PC-3 (cell line): ENCODE measurements at regions not wholly inside any gene's neighbourhood (a gene's known extent, or its start where the extent isn't known, plus 50 kb on each side); places are given as distances from the start of the nearest gene placed in this dataset.

Source experiments
- ATAC-seq: fragments of 200-7000 bp; cut with Tn5 transposase; 2 replicates; pipeline ENCODE4 v1.9.1; 2020; ENCODE audit warnings: mild to moderate bottlenecking, moderate library complexity
- BruUV-seq: library from RNA; stranded (reverse); fragments of 400-500 nt; replicated peaks from 2 replicates; lab custom pipeline; 2021; lab: Mats Ljungman, UMichigan
- CTCF ChIA-PET: fragments of 300-600 bp; sonication (Branson Sonifier 250); formaldehyde crosslinking; loops from one replicate; lab custom pipeline; 2022; ENCODE audit warnings: antibody characterized with exemption; lab: Charles Lee
- POLR2A ChIA-PET: fragments of 300-600 bp; sonication (Branson Sonifier 250); formaldehyde crosslinking; loops from one replicate; lab custom pipeline; 2022; ENCODE audit warnings: antibody characterized with exemption; ENCODE audit not compliant: unreplicated experiment; lab: Charles Lee
- DNase-seq: peaks from one replicate; pipeline ENCODE4 v3.0.0-alpha.2; 2015
- H2AFZ ChIP-seq: fragments of 300-600 bp; sonication (generic); 2 replicates; pipeline ENCODE4 v1.6.0; 2016; ENCODE audit warnings: antibody characterized with exemption, low read length
- H3F3A ChIP-seq: fragments of 300-600 bp; sonication (generic); one replicate; pipeline ENCODE4 v1.6.0; 2017; ENCODE audit warnings: antibody characterized with exemption, low read length, control low read depth, mild to moderate bottlenecking; ENCODE audit not compliant: unreplicated experiment
- H3K27ac ChIP-seq: fragments of 300-600 bp; sonication (generic); 2 replicates; pipeline ENCODE4 v1.5.1; 2016; ENCODE audit warnings: mild to moderate bottlenecking, low read length
- H3K27me3 ChIP-seq: fragments of 300-600 bp; sonication (generic); 2 replicates; pipeline ENCODE4 v1.6.1; 2016; ENCODE audit warnings: low read length, mixed read lengths
- H3K36me3 ChIP-seq: fragments of 300-600 bp; sonication (generic); 2 replicates; pipeline ENCODE4 v1.6.1; 2016; ENCODE audit warnings: low read depth, mixed run types, low read length, mixed read lengths
- H3K4me1 ChIP-seq: fragments of 300-600 bp; sonication (generic); 2 replicates; pipeline ENCODE4 v1.5.1; 2016; ENCODE audit warnings: low read length; ENCODE audit not compliant: insufficient read depth
- H3K4me2 ChIP-seq: fragments of 300-600 bp; sonication (generic); 2 replicates; pipeline ENCODE4 v1.6.0; 2016; ENCODE audit warnings: low read length
- H3K4me3 ChIP-seq: fragments of 300-600 bp; sonication (generic); 2 replicates; pipeline ENCODE4 v1.5.1; 2016; ENCODE audit warnings: mild to moderate bottlenecking, low read length, mixed read lengths
- H3K79me2 ChIP-seq: fragments of 300-600 bp; sonication (generic); 2 replicates; pipeline ENCODE4 v1.6.1; 2017; ENCODE audit warnings: low read length, mixed read lengths
- H3K9ac ChIP-seq: fragments of 300-600 bp; sonication (generic); 2 replicates; pipeline ENCODE4 v1.6.0; 2016; ENCODE audit warnings: mild to moderate bottlenecking, low read length
- H3K9me2 ChIP-seq: fragments of 300-600 bp; sonication (generic); replicated peaks from 2 replicates; pipeline ENCODE4 v1.6.1; 2016; ENCODE audit warnings: mixed run types, low read length, mixed read lengths
- H3K9me3 ChIP-seq: fragments of 300-600 bp; sonication (generic); 2 replicates; pipeline ENCODE4 v1.6.1; 2016; ENCODE audit warnings: low read length, mixed read lengths
- H4K20me1 ChIP-seq: fragments of 300-600 bp; sonication (generic); 2 replicates; pipeline ENCODE4 v1.6.1; 2016; ENCODE audit warnings: low read length, mixed read lengths
- CTCF ChIP-seq: fragments of 300-600 bp; sonication (generic); conservative IDR thresholded peaks from 2 replicates; pipeline ENCODE4 v1.5.1; 2017; ENCODE audit warnings: antibody characterized with exemption, low read depth, mild to moderate bottlenecking, low read length
- EZH2 ChIP-seq: fragments of 300-600 bp; sonication (generic); IDR thresholded peaks from one replicate; pipeline ENCODE4 v1.6.1; 2017; ENCODE audit warnings: antibody characterized with exemption, mild to moderate bottlenecking, low read length; ENCODE audit not compliant: unreplicated experiment
- EZH2phosphoT487 ChIP-seq: fragments of 300-600 bp; sonication (generic); IDR thresholded peaks from 2 replicates; pipeline ENCODE4 v1.6.1; 2018; ENCODE audit warnings: mild to moderate bottlenecking, antibody characterized with exemption, low read length, borderline replicate concordance
- intact Hi-C: fragments of 100-400 bp; cut with micrococcal nuclease; formaldehyde crosslinking; loops from 2 replicates; pipeline ENCODE4 v1.9.0; 2023

- peak; percentile 24; the same call in 1 of the 2 replicates for ATAC-seq
- BruUV-seq, result no TSS peak
- intact Hi-C loops, result loop anchor here (5.0 kb wide), 3 partner anchors 93 to 382 kb away; no protein-coding TSS in a partner anchor
- Histone ChIP-seq H3K27me3 (no peaks in the 10 kb centered on the region), H3K4me1 (no peaks in the 10 kb centered on the region), H3K9ac (no peak overlapping the region), H2AFZ (no peak overlapping the region), H3K4me2 (no peak overlapping the region), H3K79me2 (no peaks in the 10 kb centered on the region), H3F3A (no peaks in the 10 kb centered on the region), H3K27ac (no peak overlapping the region), H4K20me1 (no peaks in the 10 kb centered on the region), H3K4me3 (no peak overlapping the region), H3K36me3 (no peaks in the 10 kb centered on the region), H3K9me2 (no peaks in the 10 kb centered on the region), H3K9me3 (no peaks in the 10 kb centered on the region)
- peak; percentile 1 for DNase-seq
- CTCF ChIA-PET, result no interaction called here
- TF ChIP-seq EZH2phosphoT487 (no peak), EZH2 (no peak), CTCF (no peak)
- POLR2A ChIA-PET, result no interaction called here
These were observed 125.8 kb downstream of the ANKRD7 start for GRCh38 chr7:118350260-118350659.

GRCh38 chr7:118352867-118353453 is 128.5 kb downstream of the ANKRD7 start:
- BruUV-seq, result no TSS peak
- H3K9ac ChIP-seq, result no peak overlapping the region
- no peaks in the 10 kb centered on the region for H3F3A ChIP-seq
- no peak for TF ChIP-seq EZH2
- TF ChIP-seq CTCF, result peak; percentile 55
- intact Hi-C loops, result loop anchor here (1.0 to 5.0 kb wide), 6 partner anchors 96 to 823 kb away; no protein-coding TSS in a partner anchor
- DNase-seq (peak; percentile 56), ATAC-seq (peak; percentile 76)
- H3K79me2 ChIP-seq, result no peaks in the 10 kb centered on the region
- no peaks in the 10 kb centered on the region for H3K4me1 ChIP-seq
- POLR2A ChIA-PET, result interaction anchor here (0.5 kb wide), 1 partner anchor 17 kb away, joined by 4 read pairs; no protein-coding TSS in a partner anchor
- no peaks in the 10 kb centered on the region for H4K20me1 ChIP-seq
- H3K4me2 ChIP-seq, result no peak overlapping the region
- H3K4me3 ChIP-seq, result no peak overlapping the region
- H3K27me3 ChIP-seq, result no peaks in the 10 kb centered on the region
- H3K9me2 ChIP-seq, result no peaks in the 10 kb centered on the region
- CTCF ChIA-PET, result no interaction called here
- H2AFZ ChIP-seq, result no peak overlapping the region
- H3K36me3 ChIP-seq, result no peaks in the 10 kb centered on the region
- no peak overlapping the region for H3K27ac ChIP-seq
- H3K9me3 ChIP-seq, result 0 out of 2 replicates have a peak, but pooled peaks cover 3% of the 10 kb centered on the region

GRCh38 chr7:118366363-118366762 is 141.9 kb downstream of the ANKRD7 start:
- H3K9me2 ChIP-seq, result no peaks in the 10 kb centered on the region
- ATAC-seq, result no peak
- H3K27ac ChIP-seq, result no peak overlapping the region
- no peak for TF ChIP-seq EZH2phosphoT487
- no peak for TF ChIP-seq EZH2
- no peak for TF ChIP-seq CTCF
- H4K20me1 ChIP-seq, result no peaks in the 10 kb centered on the region
- H3K4me1 ChIP-seq, result no peaks in the 10 kb centered on the region; the same call in 1 of the 2 replicates
- H3K9ac ChIP-seq, result no peak overlapping the region
- no peaks in the 10 kb centered on the region for H3F3A ChIP-seq
- H3K27me3 ChIP-seq, result no peaks in the 10 kb centered on the region
- H2AFZ ChIP-seq, result no peak overlapping the region
- no peaks in the 10 kb centered on the region for H3K9me3 ChIP-seq
- ChIA-PET POLR2A (no interaction called here), CTCF (interaction anchor here (0.6 kb wide), 1 partner anchor 1420 kb away, joined by 3 read pairs; no protein-coding TSS in a partner anchor)
- no peak overlapping the region for H3K4me3 ChIP-seq
- no peaks in the 10 kb centered on the region for H3K79me2 ChIP-seq
- H3K4me2 ChIP-seq, result no peak overlapping the region
- DNase-seq, result no peak
- BruUV-seq, result no TSS peak
- H3K36me3 ChIP-seq, result no peaks in the 10 kb centered on the region
- intact Hi-C loops, result no loop called here
